ACHN (cell line): ENCODE measurements at regions not wholly inside any gene's neighbourhood (a gene's known extent, or its start where the extent isn't known, plus 50 kb on each side); places are given as distances from the start of the nearest gene placed in this dataset.
"Not testable (repeated sequence)": the region's sequence is repeated elsewhere in the genome, so short reads cannot be mapped to it uniquely, and the experiment has no call there.

Experiments used
- DNase-seq: peaks from one replicate; pipeline ENCODE4 v3.0.0-alpha.2; 2015
- in situ Hi-C: cut with HindIII; loops from 2 replicates; pipeline ENCODE4 v1.10.0; 2017; ENCODE audit warnings: low sequenced_read_pairs, low pct_ligation_motif_present, low pct_unique_long_range_greater_than_20kb

DNA sequence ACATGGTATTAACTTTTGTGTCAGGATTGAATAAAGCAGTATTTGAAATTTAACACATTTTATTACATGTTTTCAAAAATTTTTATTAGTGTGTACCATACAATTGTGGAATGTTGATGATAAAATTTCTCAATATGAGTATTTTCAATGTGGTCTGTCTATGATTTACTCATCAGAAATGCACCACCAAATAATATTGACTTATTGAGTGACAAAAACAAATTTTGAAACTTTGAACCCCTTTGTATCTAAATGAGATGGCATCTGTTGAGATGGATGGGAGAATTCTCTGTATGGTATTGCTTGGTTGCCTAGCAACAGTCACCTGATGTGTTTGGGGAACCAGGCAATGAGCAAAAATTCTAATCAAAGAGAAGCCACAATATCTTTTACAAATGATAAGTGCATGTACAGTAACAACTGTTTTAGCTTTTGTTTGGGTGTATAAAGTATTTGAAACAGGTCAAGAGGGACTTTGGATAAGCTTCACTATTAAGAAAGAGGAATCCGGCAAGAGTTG, 400.1 kb downstream of the CCDC85A start:
- no peak for DNase-seq
- in situ Hi-C loops, result no loop called here

DNA sequence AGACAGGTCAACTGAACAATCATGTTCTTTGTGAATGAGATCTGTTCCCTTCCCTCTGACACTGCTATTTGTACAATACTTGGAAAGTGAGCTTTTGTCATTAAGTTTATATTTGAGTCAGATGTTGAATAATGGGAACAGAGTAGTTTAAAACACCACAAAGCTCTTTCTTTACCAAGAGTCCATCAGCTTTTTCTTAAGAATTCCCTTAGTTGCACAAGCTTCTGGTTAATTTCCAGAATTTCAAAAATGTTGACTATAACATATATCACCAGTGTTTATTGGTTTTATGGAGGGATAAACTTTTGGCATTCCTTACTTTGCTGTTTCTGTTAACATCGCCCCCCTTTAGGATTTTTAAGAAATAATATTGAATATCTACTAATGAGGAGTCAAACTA, 403.7 kb downstream of the CCDC85A start:
- in situ Hi-C loops, result no loop called here
- no peak for DNase-seq

DNA sequence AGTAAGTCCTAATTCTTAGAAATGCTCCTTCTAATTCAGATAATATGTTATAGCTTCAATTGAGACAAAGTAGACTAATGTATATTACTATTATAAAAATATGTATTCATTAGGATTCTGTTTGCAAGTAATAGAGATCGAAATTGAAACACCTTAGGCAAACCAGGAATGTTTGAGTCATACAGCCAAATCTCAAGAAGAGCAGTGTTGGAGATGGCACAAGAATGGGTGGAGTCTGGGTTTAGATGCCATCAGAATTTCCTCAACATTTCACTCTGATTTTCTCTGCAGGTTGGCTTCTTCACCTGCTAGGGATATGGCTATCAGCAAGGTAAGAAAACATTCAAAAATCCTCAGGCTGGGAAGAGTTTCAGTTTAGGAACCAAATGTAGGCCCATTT, 405.4 kb downstream of the CCDC85A start:
- in situ Hi-C loops, result no loop called here
- DNase-seq, result no peak

DNA sequence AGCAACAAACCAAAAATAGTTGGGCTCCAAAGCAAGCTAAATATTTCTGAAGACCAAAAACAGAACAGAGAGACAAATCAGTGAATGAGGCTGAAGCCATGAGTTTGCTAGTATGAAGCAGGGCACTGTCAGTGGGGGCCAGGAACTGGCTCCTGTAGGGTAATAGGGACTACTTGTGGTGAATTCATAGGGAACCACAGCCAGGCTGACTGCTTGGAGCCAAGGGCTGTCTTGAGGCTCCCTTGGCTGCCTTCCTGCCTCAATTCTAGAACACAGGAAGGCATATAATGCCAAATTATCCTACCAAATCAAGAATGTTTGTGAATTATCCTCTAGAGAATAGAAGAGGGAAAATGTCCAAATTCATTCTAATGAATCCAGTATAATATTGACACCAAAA, 406.0 kb downstream of the CCDC85A start:
- no peak for DNase-seq
- in situ Hi-C loops, result no loop called here

DNA sequence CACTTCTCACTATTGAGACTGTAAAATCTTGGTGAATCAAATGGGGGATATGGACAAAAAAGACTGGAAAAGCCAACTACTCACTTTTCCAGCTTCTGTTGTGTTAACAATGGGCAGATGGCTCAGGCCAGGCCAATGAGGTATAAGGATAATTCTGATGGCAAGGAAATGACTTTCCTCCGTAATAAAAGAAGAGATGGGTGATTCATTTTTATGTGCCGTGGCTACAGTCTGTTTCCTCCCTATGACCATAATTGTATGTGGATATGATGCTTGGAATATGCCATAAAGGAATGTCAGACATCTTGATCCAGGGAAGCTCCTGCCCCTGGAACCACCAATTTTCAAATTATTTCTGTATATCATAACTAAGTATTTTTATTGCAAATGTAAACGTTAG, 406.8 kb downstream of the CCDC85A start:
- no peak for DNase-seq
- in situ Hi-C loops, result no loop called here

DNA sequence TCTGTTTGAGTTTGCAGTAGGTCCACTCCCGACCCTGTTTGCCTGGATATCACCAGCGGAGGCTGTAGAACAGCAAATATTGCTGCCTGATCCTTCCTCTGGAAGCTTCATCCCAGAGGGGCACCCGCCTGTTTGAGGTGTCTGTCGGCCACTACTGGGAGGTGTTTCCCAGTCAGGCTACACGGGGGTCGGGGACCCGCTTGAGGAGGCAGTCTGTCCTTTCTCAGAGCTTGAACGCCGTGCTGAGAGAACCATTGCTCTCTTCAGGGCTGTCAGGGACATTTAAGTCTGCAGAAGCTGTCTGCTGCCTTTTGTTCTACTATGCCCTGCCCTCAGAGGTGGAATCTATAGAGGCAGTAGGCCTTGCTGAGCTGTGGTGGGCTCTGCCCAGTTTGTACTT, 422.3 kb downstream of the CCDC85A start:
- DNase-seq, in situ Hi-C loops: not testable (repeated sequence)

DNA sequence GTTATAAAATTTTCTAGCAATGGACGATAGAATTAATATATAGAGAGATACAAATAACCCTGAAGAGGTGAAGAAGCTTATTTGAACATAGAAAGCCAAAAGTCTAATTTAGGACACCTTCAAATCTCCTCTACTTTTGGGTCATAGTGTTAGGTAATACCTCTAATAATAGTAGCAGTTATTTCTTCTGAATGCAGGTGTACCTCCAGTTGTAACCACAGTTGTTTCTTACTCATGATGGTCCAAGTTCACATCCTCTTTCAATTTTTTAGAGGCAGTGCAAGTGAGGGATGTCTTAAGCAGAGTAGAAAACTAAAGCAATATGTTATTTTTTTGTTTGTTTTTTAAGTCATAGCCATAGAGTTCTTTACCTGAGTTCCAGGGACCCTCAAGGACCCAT, 429.5 kb downstream of the CCDC85A start:
- no peak for DNase-seq
- in situ Hi-C loops, result no loop called here

DNA sequence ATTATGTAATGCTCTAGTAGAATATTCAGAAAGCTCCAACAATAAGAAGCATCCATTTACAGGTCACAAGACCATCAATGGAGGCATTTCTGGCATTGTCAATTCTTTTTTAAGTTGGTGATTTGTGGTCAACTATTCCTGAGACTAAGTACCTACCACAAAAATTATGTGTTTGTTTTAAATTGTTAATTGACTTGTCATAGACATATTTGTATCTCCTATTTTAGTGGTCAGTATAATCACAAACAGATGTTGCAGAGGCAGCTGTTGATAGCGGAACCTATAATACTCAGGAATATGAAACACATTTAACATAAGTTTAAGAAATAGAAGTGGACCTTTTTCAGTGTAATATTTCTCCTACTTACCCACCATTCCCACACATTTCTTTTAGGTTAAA, 430.1 kb downstream of the CCDC85A start:
- DNase-seq, result no peak
- in situ Hi-C loops, result no loop called here

DNA sequence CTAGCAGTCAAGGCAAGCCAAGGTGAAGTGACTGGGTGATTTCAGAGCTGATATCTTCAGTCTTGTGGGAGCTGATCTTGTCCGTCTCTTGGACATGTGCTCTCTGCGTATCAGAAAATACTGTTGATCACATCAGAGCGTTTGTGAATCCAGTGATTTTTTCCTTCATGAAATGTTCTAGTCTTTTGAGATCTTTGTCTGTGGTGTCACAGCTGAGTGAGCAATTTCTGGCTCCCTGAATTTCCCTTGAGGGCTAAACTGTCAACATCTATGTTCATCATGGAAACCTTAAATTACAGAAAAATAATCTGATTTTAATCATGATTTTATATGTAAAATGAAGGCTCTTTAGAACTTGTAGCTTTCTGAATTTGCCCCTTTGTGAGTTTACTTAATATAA, 432.0 kb downstream of the CCDC85A start:
- DNase-seq, result no peak
- in situ Hi-C loops, result no loop called here

DNA sequence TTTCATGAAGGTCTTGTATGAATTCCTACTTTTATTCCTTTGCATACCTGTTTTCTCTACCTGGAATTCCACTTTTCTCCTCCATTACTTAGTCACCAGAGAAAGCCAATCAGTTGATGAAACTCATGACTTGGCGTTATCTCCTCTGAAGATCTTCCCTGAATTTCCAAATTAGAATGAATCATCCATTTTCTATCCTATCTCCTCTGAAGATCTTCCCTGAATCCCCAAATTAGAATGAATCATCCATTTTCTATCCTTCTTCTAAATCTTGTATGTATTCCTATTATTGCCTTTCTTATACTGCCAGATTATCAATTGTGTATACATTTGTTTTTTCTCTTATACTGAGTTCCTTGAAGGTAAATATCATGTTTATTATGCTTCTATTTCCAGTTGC, 440.4 kb downstream of the CCDC85A start:
- in situ Hi-C loops, result no loop called here

DNA sequence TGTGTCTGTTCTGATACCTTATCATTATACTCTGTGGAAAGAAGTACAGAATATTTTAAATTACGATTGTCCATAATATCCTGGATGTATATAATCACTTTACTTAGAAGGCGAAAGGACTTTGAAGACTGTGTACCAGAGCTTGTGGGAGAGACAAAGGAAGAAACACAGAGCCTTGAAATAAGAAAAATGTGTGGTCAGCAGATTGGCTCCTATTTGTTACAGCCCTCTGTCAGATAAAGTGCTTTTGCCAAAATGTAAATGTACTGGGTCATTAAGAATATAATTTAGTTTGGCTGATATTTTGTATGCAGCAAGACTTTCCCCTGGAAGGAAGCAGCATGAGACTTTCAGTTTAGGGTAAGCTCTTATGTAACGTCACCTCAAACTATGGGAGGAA, 443.1 kb downstream of the CCDC85A start:
- no peak for DNase-seq

More for the DNA sequence above, 440.4 kb downstream of the CCDC85A start:
- DNase-seq, result no peak

DNA sequence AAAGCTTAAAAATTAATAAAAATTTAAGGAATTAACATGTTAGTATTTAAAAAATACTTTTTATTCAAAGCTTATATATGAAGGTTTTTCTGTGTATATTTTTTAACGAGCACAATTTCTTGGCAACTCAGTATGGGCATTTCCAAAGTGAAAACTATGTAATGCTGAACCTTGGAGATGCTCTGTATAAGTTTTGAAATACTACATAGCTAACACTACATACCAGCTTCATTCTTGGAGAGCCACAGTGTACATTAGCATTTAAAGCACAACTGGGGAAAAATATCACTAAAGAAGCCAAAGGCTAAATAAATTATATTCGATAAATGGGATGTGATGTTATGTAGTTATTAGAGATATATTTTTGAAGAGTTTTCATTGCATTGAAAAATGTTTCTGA, 446.5 kb downstream of the CCDC85A start:
- in situ Hi-C loops, result no loop called here
- DNase-seq, result no peak

More for the DNA sequence above, 443.1 kb downstream of the CCDC85A start:
- in situ Hi-C loops, result no loop called here

DNA sequence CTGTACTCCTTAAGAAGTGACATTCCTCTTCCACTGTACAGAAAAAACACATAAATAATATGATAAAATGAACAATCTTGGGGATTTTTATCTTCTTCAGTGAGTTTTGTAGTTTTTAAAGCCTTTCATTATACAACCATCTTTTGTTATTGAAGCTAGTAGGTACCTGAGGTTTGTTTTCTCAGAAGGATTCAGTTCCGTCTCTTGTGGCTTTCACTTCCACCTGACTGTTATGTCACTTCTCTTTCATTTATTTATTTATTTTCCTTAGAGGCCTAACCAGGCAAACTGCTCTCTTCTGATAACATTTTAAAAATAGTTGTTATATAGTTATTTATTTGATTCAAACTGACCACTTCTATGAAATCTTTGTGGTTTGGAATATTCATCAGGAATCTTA, 464.2 kb downstream of the CCDC85A start:
- DNase-seq, result no peak

DNA sequence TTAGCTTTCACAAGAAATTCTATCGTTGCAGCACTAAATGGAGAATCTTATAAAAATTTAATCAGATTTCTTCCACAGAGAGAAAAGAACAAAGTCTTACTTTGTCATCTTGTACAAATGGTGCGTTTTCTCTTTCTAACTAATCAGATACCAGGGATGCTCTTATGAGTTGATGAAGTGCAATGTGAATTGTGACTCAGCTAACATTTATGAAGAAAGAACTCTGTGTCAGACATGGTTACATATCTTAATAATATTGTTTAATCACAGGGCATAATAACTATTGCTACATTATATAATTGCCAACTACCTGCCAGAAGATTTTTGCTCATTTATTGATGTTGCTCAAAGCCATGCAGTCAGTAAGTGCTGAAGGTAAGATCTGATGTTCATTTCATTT, 465.0 kb downstream of the CCDC85A start:
- no peak for DNase-seq
- in situ Hi-C loops, result no loop called here

More for the DNA sequence above, 464.2 kb downstream of the CCDC85A start:
- in situ Hi-C loops, result no loop called here

DNA sequence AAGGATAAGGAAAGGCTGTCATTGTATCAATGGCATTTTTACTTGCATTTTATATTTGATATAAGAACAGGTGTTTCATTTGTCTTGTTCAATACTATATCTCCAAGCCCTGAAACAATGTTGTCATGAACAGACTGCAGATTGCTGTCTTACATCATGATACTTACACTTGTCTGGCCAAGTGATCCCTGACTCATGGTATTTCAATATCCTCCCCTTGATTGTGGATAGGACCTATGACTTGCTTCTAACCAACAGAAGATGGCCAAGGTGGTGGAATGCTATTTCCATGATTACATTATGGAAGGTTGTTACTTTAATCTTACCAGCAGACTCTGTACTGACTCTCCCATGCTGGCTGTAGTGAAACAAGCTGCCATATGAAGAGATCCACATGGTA, 471.1 kb downstream of the CCDC85A start:
- no peak for DNase-seq
- in situ Hi-C loops, result no loop called here

DNA sequence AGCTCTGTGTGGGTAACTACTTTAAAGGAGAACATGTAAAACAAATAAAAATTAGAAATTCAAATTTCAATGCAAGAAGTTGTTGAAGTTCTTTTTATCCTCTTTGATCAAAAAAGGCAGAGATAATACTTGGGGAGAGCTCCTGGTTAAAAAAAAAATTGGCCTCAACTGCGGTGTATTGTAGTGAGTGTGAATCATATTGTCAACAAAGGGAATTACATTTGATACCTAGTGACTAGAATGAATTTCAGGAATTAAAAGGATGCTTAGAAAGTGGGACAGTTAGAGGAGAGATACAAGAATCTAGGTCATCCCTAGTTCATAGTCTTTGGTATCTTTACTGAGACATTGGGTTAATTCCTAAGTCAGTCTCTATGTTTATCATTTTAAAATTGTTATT, 473.0 kb downstream of the CCDC85A start:
- no peak for DNase-seq
- in situ Hi-C loops, result no loop called here

DNA sequence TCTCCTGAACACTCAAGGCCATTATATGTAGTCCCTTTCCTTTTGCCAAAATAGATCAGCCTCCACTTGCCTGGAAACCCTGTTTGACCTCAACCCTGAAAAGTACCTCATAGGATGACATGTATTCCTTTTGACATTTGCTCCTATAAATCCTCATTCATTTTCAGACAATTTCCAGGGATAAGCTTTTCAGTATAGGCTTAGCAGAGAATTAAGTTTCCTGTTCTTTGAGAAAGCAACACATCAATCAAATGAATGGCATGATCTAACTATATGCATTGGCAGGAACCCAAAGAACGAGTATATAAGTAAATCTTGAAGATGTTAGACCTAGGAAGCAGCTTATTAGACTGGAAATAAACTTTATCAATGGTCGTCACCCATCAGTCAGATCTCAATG, 483.0 kb downstream of the CCDC85A start:
- no peak for DNase-seq
- in situ Hi-C loops, result no loop called here

DNA sequence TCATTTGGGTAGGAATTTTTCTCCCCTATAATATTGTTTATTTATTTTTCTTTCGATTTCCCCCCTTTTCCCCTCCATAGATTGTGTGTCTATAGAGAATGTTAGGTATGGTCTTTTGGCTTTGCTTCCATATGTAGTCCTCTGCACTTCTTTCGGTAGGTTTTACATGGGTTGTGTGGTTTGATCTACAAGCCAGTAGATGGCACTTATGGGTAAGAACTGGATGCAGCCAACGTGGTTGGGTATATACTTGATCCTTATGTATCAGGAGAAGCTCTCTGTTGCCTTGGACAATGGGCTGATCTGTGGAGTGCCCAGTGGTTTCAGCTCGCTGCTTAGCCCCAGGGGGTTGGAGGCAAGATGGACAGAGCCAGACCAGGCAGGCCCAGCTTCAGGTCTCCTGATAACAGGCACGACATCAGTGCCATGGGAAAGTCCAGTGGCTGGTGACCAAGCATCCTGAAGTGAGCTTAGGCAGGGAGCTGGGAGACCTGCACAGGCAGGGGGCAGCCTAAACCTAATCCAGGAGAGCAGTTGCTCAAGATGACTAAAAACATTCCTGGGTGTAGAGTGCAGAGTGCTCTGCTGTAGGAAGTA, 488.3 kb downstream of the CCDC85A start:
- DNase-seq, result no peak
- in situ Hi-C loops, result no loop called here

DNA sequence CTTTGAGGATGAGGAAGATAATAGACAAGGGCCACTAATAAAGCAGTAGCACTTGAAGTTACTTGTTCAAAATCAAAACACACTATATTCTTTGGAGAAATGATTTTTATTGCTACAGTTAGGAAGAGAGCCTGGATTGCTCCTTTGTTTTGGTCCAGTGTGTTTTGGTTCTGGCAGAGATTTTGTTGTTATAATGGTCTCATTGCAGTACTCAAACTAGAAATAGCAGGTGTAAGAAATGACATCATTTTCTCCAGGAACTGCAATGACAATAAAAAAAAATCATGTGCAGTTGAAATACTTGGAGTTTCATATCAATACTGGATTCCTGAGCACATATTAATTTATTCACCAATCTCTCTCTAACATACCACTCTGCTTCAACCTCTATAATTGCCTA, 490.3 kb downstream of the CCDC85A start:
- in situ Hi-C loops, result no loop called here
- DNase-seq, result no peak

DNA sequence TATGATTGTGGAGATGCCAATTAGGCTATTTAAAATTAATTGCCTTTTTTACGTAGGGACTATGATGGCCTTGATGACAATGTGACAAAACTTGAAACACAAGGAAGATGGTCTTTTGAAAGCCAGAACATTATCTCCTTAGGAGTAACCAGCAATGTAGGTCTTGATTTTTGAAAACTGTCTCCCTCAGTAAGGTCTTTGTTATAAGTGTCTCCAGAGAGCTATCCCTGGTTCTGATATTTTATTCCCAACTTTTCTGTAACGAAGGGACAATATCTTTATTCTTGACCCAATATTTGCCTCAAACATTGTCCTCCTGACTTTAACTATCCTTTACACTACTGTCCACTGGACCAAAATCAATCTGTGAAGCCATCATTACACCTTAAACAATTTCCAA, 493.2 kb downstream of the CCDC85A start:
- no peak for DNase-seq
- in situ Hi-C loops, result no loop called here
